NCI-H510A (cell line): ENCODE measurements at regions not wholly inside any gene's neighbourhood (a gene's known extent, or its start where the extent isn't known, plus 50 kb on each side); places are given as distances from the start of the nearest gene placed in this dataset.
"Not testable (repeated sequence)": the region's sequence is repeated elsewhere in the genome, so short reads cannot be mapped to it uniquely, and the experiment has no call there.

Experiments
- DNase-seq: peaks from one replicate; lab custom pipeline; 2025; lab: John Stamatoyannopoulos, UW

- no peak for DNase-seq
These were observed 363.7 kb downstream of the ADAM29 start for GRCh38 chr4:175281894-175282293.

GRCh38 chr4:175282407-175282806, 364.2 kb downstream of the ADAM29 start:
- DNase-seq = no peak

GRCh38 chr4:175290401-175290800, 372.2 kb downstream of the ADAM29 start:
- DNase-seq = no peak

- no peak for DNase-seq
These were observed 379.9 kb downstream of the ADAM29 start for GRCh38 chr4:175297965-175298565.

GRCh38 chr4:175306436-175306835, 388.3 kb downstream of the ADAM29 start:
- DNase-seq = no peak

- no peak for DNase-seq
These were observed 389.2 kb downstream of the ADAM29 start for GRCh38 chr4:175307326-175307725.

GRCh38 chr4:175308236-175308635, 390.1 kb downstream of the ADAM29 start:
- no peak for DNase-seq

- DNase-seq = no peak
These were observed 390.9 kb downstream of the ADAM29 start for GRCh38 chr4:175309041-175309440.

- no peak for DNase-seq
These were observed 407.1 kb downstream of the ADAM29 start for GRCh38 chr4:175325230-175325629.

- DNase-seq = no peak
These were observed 408.6 kb downstream of the ADAM29 start for GRCh38 chr4:175326796-175327195.

GRCh38 chr4:175330236-175330635, 412.1 kb downstream of the ADAM29 start:
- no peak for DNase-seq

GRCh38 chr4:175330652-175331051, 412.5 kb downstream of the ADAM29 start:
- DNase-seq = no peak

- DNase-seq = no peak
These were observed 417.2 kb downstream of the ADAM29 start for GRCh38 chr4:175335331-175335730.

- not testable (repeated sequence) for DNase-seq
These were observed 418.4 kb downstream of the ADAM29 start for GRCh38 chr4:175336570-175336969.

- no peak for DNase-seq
These were observed 421.0 kb downstream of the ADAM29 start for GRCh38 chr4:175339100-175339707.

- no peak for DNase-seq
These were observed 423.1 kb downstream of the ADAM29 start for GRCh38 chr4:175341203-175341755.

GRCh38 chr4:175346376-175346775, 428.2 kb downstream of the ADAM29 start:
- no peak for DNase-seq

GRCh38 chr4:175350246-175350645, 432.1 kb downstream of the ADAM29 start:
- no peak for DNase-seq

- no peak for DNase-seq
These were observed 433.3 kb downstream of the ADAM29 start for GRCh38 chr4:175351473-175351872.

- DNase-seq = no peak
These were observed 443.0 kb downstream of the GPM6A start for GRCh38 chr4:175369087-175369486.

GRCh38 chr4:175371091-175371490, 441.0 kb downstream of the GPM6A start:
- DNase-seq = no peak

- DNase-seq = no peak
These were observed 439.0 kb downstream of the GPM6A start for GRCh38 chr4:175373031-175373430.

- no peak for DNase-seq
These were observed 437.6 kb downstream of the GPM6A start for GRCh38 chr4:175374459-175374858.
